PC-3 (cell line): ENCODE measurements at regions not wholly inside any gene's neighbourhood (a gene's known extent, or its start where the extent isn't known, plus 50 kb on each side); places are given as distances from the start of the nearest gene placed in this dataset.

Source experiments
- CTCF ChIP-seq: fragments of 300-600 bp; sonication (generic); conservative IDR thresholded peaks from 2 replicates; pipeline ENCODE4 v1.5.1; 2017; ENCODE audit warnings: antibody characterized with exemption, low read depth, mild to moderate bottlenecking, low read length
- EZH2 ChIP-seq: fragments of 300-600 bp; sonication (generic); IDR thresholded peaks from one replicate; pipeline ENCODE4 v1.6.1; 2017; ENCODE audit warnings: antibody characterized with exemption, mild to moderate bottlenecking, low read length; ENCODE audit not compliant: unreplicated experiment

GRCh38 chr7:155391414-155391813 is 66.5 kb upstream of the EN2 start:
- no peak for TF ChIP-seq CTCF
- no peak for TF ChIP-seq EZH2
